Stimulated activated memory B cell treated with anti-CD40 and anti-IgM and Interleukin-4, amounts not matched to agents 10 μg/mL and 1 μg/mL and 100 μg/mL, for 72 hours (primary cell): ENCODE measurements at regions not wholly inside any gene's neighbourhood (a gene's known extent, or its start where the extent isn't known, plus 50 kb on each side); places are given as distances from the start of the nearest gene placed in this dataset.
A peak's percentile ranks its signal among the peaks of the same experiment; 100 is the strongest.

Experiments used
- ATAC-seq: fragments of 150-1000 bp; cut with Tn5 transposase; 2 replicates; pipeline ENCODE4 v1.10.0; 2021
- H3K27ac Mint-ChIP-seq: one replicate; pipeline ENCODE4 v1.8.0; 2022; ENCODE audit warnings: mild to moderate bottlenecking, mixed read lengths
- H3K27me3 Mint-ChIP-seq: one replicate; pipeline ENCODE4 v1.8.0; 2022; ENCODE audit warnings: mixed read lengths
- H3K36me3 Mint-ChIP-seq: one replicate; pipeline ENCODE4 v1.8.0; 2022; ENCODE audit warnings: mixed read lengths
- H3K4me1 Mint-ChIP-seq: one replicate; pipeline ENCODE4 v1.8.0; 2022; ENCODE audit warnings: mixed read lengths
- H3K4me3 Mint-ChIP-seq: one replicate; pipeline ENCODE4 v1.8.0; 2022; ENCODE audit warnings: mild to moderate bottlenecking, moderate library complexity, mixed read lengths
- H3K9me3 Mint-ChIP-seq: one replicate; pipeline ENCODE4 v1.8.0; 2022; ENCODE audit warnings: mixed read lengths

DNA sequence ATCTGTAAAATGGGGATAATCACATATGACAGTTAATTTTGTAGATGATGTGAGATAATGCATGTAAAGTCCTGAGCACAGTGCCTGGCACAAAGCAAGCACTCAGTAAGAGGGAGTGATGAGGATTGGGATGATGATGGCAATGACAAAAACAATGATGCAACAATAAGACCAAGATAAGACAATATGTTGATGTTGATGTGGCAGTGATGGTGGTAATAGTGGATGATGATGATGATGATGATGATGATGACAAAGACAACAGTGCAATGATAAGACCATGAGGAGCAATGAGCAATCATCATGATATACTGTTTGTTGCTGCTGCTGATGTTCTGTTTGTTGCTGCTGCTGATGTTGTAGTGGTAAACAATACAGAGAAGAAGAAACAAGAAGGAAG lies 344.1 kb downstream of the NPIPA8 start:
- Mint-ChIP-seq H3K4me3 (no peak overlapping the region), H3K27me3 (peaks cover 37% of the 10 kb centered on the region), H3K27ac (no peak overlapping the region), H3K36me3 (no peaks in the 10 kb centered on the region), H3K4me1 (peaks cover 11% of the 10 kb centered on the region), H3K9me3 (peaks cover 4% of the 10 kb centered on the region)
- ATAC-seq = no peak

DNA sequence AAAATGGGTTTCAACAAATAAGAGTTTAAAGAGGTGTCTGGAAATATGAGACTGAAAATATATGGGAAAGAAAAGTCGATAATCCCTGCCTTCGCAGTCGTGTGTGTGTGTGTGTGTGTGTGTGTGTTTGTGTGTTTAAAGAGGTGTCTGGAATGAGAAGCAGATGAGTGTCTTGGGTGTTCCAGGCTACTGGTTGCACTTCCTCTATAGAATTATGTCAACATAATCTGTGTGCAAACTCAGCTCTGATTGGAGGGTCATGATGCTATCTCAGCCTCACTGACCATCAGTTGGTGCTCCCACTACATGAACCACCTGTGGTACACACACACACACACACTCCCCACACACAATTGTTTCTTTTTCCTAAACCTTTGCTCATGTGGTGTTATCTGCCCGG lies 347.3 kb downstream of the NPIPA8 start:
- peaks cover 37% of the 10 kb centered on the region for H3K27me3 Mint-ChIP-seq
- H3K4me1 Mint-ChIP-seq = peaks cover 11% of the 10 kb centered on the region
- H3K36me3 Mint-ChIP-seq = no peaks in the 10 kb centered on the region
- H3K9me3 Mint-ChIP-seq = peaks cover 4% of the 10 kb centered on the region
- no peak overlapping the region for H3K4me3 Mint-ChIP-seq
- peak; percentile 58 for ATAC-seq
- no peak overlapping the region for H3K27ac Mint-ChIP-seq

- Mint-ChIP-seq H3K4me3 (no peak overlapping the region), H3K36me3 (no peaks in the 10 kb centered on the region), H3K27ac (no peak overlapping the region), H3K9me3 (peaks cover 4% of the 10 kb centered on the region), H3K4me1 (peaks cover 11% of the 10 kb centered on the region), H3K27me3 (peaks cover 36% of the 10 kb centered on the region)
- no peak for ATAC-seq
These were observed 347.7 kb downstream of the NPIPA8 start for GRCh38 chr16:17988839-17989238.

- H3K4me1 Mint-ChIP-seq = peaks cover 11% of the 10 kb centered on the region
- no peak overlapping the region for H3K4me3 Mint-ChIP-seq
- no peak for ATAC-seq
These were observed 349.5 kb downstream of the NPIPA8 start for GRCh38 chr16:17986991-17987390.

GRCh38 chr16:17984810-17985209 lies 351.7 kb downstream of the NPIPA8 start:
- Mint-ChIP-seq H3K4me1 (peaks cover 11% of the 10 kb centered on the region), H3K27ac (no peak overlapping the region), H3K36me3 (no peaks in the 10 kb centered on the region), H3K27me3 (peaks cover 22% of the 10 kb centered on the region), H3K4me3 (no peak overlapping the region), H3K9me3 (no peaks in the 10 kb centered on the region)
- no peak for ATAC-seq

More at GRCh38 chr16:17986991-17987390, 349.5 kb downstream of the NPIPA8 start:
- Mint-ChIP-seq H3K9me3 (no peaks in the 10 kb centered on the region), H3K27me3 (peaks cover 35% of the 10 kb centered on the region), H3K36me3 (no peaks in the 10 kb centered on the region), H3K27ac (no peak overlapping the region)

DNA sequence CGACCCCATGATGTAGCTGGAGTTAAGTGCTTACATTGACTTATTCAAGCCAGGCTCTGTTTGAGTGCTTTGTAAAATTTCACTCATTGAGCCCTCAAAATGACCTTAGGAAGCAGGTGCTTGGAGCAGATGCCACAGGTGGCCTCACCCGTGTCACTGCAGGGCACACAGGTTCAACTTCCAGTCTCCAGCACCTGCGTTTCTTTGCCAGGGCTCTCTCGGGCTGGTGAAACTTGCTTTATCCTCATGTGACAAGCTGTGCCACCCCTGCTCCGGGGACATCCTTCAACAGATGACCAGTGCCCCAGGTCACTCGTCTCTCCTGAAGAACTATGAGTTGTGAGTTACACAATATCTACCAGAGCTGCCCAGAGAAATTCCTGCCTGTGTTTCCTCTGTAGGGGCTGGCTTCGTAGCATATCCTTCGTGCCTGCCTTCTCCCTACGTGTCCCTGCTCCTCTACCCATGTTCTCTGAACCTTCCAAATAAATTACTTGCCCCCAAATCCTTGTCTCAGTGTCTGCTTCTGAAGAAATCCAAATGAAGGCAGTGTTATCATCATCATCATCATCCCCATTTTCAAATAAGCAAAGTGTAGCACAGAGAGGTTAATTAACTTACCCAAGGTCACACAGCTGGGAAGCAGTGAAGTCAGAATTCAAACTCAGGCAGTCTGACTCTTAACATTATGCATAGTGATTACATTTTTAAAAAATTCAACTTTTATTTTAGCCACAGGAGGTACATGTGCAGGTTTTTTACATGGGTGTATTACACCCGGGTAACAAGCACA lies 352.5 kb downstream of the NPIPA8 start:
- Mint-ChIP-seq H3K9me3 (no peaks in the 10 kb centered on the region), H3K4me1 (peaks cover 3% of the 10 kb centered on the region), H3K4me3 (no peak overlapping the region), H3K27ac (no peak overlapping the region), H3K36me3 (no peaks in the 10 kb centered on the region), H3K27me3 (peaks cover 24% of the 10 kb centered on the region)
- no peak for ATAC-seq

- Mint-ChIP-seq H3K27ac (no peak overlapping the region), H3K9me3 (peaks cover 4% of the 10 kb centered on the region), H3K4me3 (no peak overlapping the region), H3K36me3 (no peaks in the 10 kb centered on the region), H3K4me1 (no peaks in the 10 kb centered on the region), H3K27me3 (peaks cover 30% of the 10 kb centered on the region)
- ATAC-seq = no peak
These were observed 353.4 kb downstream of the NPIPA8 start for GRCh38 chr16:17983114-17983513.

DNA sequence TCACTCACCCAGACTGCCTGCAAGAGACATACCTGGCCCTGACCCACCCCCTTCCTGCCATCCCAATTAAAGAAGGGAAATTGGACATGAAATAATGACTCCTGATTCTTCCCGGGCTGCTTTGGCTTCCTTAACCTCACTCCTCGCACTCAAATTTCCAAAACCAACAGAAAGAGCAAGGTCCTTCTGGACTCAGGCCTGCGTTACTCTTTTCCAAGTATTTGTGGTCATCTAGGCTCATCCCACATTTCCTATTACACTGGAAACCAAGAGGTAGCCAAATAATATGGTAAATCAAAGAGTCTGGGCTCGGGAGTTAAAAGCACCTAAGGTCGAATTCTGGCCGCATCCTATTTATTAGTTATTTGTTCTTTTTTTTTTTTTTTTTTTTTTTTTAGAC lies 359.3 kb downstream of the NPIPA8 start:
- H3K4me1 Mint-ChIP-seq = no peaks in the 10 kb centered on the region
- H3K27me3 Mint-ChIP-seq = peaks cover 19% of the 10 kb centered on the region
- H3K4me3 Mint-ChIP-seq = no peak overlapping the region
- H3K27ac Mint-ChIP-seq = no peak overlapping the region
- peaks cover 4% of the 10 kb centered on the region for H3K9me3 Mint-ChIP-seq
- no peaks in the 10 kb centered on the region for H3K36me3 Mint-ChIP-seq
- ATAC-seq = no peak

GRCh38 chr16:17972460-17972943 lies 364.0 kb downstream of the NPIPA8 start:
- H3K9me3 Mint-ChIP-seq = peaks cover 2% of the 10 kb centered on the region
- no peaks in the 10 kb centered on the region for H3K36me3 Mint-ChIP-seq
- no peak overlapping the region for H3K27ac Mint-ChIP-seq
- ATAC-seq = no peak
- no peak overlapping the region for H3K4me3 Mint-ChIP-seq
- no peaks in the 10 kb centered on the region for H3K4me1 Mint-ChIP-seq
- peaks cover 25% of the 10 kb centered on the region for H3K27me3 Mint-ChIP-seq

GRCh38 chr16:17970816-17971331 lies 365.7 kb downstream of the NPIPA8 start:
- no peak for ATAC-seq
- H3K4me3 Mint-ChIP-seq = no peak overlapping the region
- peaks cover 5% of the 10 kb centered on the region for H3K9me3 Mint-ChIP-seq
- H3K36me3 Mint-ChIP-seq = no peaks in the 10 kb centered on the region
- H3K27me3 Mint-ChIP-seq = peaks cover 25% of the 10 kb centered on the region
- H3K4me1 Mint-ChIP-seq = no peaks in the 10 kb centered on the region
- H3K27ac Mint-ChIP-seq = no peak overlapping the region

GRCh38 chr16:17970157-17970765 lies 366.3 kb downstream of the NPIPA8 start:
- Mint-ChIP-seq H3K36me3 (no peaks in the 10 kb centered on the region), H3K27ac (no peak overlapping the region), H3K4me1 (peaks cover under 1% of the 10 kb centered on the region), H3K9me3 (peaks cover 5% of the 10 kb centered on the region), H3K4me3 (no peak overlapping the region), H3K27me3 (peaks cover 25% of the 10 kb centered on the region)
- no peak for ATAC-seq

DNA sequence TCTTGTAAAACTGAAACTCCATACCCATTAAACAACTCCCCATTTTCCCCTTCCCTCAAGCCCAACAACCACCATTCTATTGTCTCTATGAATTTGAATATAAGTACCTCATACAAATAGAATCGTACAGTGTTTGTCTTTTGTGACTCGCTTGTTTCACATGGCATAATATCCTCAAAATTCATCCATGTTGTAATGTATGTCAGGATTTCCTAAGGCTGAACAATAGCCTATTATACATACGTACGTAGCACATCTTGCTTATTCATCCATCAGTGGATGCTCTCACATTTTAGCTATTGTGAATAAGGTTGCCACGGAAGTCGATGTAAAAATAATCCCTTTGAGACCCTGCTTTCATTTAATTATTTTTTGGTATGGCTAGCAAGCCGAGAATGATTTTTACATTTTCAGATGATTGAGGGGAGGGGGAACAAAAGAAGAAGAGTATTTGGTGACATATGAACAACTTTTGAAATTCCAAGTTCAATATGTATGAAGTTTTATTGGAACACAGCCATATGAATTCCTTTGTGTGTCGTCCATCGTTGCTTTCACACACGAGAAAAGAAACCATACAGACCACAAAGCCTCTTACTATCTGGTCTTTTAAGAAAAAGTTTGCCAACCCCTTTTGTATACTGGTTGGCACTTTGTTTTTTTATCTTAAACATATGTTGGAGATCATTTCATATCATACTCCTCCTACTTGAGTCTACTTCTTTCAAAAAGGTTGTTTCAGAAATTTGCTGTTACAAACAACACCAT lies 371.2 kb downstream of the NPIPA8 start:
- Mint-ChIP-seq H3K36me3 (peaks cover 6% of the 10 kb centered on the region), H3K4me3 (no peak overlapping the region), H3K27ac (no peak overlapping the region), H3K27me3 (peaks cover 3% of the 10 kb centered on the region), H3K4me1 (peaks cover 24% of the 10 kb centered on the region), H3K9me3 (peaks cover 14% of the 10 kb centered on the region)
- no peak for ATAC-seq

- H3K4me1 Mint-ChIP-seq = peaks cover 24% of the 10 kb centered on the region
- H3K9me3 Mint-ChIP-seq = peaks cover 14% of the 10 kb centered on the region
- no peak for ATAC-seq
- H3K27ac Mint-ChIP-seq = peak overlapping the region; percentile 58
- no peaks in the 10 kb centered on the region for H3K27me3 Mint-ChIP-seq
- no peak overlapping the region for H3K4me3 Mint-ChIP-seq
- H3K36me3 Mint-ChIP-seq = peaks cover 6% of the 10 kb centered on the region
These were observed 372.3 kb downstream of the NPIPA8 start for GRCh38 chr16:17964196-17964595.

- H3K9me3 Mint-ChIP-seq = peaks cover 14% of the 10 kb centered on the region
- H3K27ac Mint-ChIP-seq = peak overlapping the region; percentile 58
- peaks cover 24% of the 10 kb centered on the region for H3K4me1 Mint-ChIP-seq
- peaks cover 6% of the 10 kb centered on the region for H3K36me3 Mint-ChIP-seq
- ATAC-seq = peak; percentile 88
- H3K27me3 Mint-ChIP-seq = no peaks in the 10 kb centered on the region
- H3K4me3 Mint-ChIP-seq = no peak overlapping the region
These were observed 373.2 kb downstream of the NPIPA8 start for GRCh38 chr16:17963185-17963836.

GRCh38 chr16:17962726-17963125 lies 373.8 kb downstream of the NPIPA8 start:
- Mint-ChIP-seq H3K27ac (no peak overlapping the region), H3K36me3 (peaks cover 6% of the 10 kb centered on the region), H3K9me3 (peaks cover 12% of the 10 kb centered on the region), H3K4me1 (peaks cover 24% of the 10 kb centered on the region), H3K4me3 (no peak overlapping the region), H3K27me3 (no peaks in the 10 kb centered on the region)
- ATAC-seq = no peak
